Eye (tissue), 1 donor: ENCODE measurements at regions not wholly inside any gene's neighbourhood (a gene's known extent, or its start where the extent isn't known, plus 50 kb on each side); places are given as distances from the start of the nearest gene placed in this dataset.

Experiments
- DNase-seq: peaks from one replicate; pipeline ENCODE4 v3.0.0-alpha.2; 2015

- DNase-seq = no peak
These were observed 1188.5 kb upstream of the NRXN1 start for GRCh38 chr2:52220393-52220792.

- no peak for DNase-seq
These were observed 1178.7 kb upstream of the NRXN1 start for GRCh38 chr2:52210611-52211010.

GRCh38 chr2:52210161-52210560 lies 1178.2 kb upstream of the NRXN1 start:
- no peak for DNase-seq

- DNase-seq = no peak
These were observed 1162.4 kb upstream of the NRXN1 start for GRCh38 chr2:52194342-52194741.

- DNase-seq = no peak
These were observed 1161.9 kb upstream of the NRXN1 start for GRCh38 chr2:52193804-52194203.

GRCh38 chr2:52192656-52193055 lies 1160.7 kb upstream of the NRXN1 start:
- no peak for DNase-seq

- no peak for DNase-seq
These were observed 1149.1 kb upstream of the NRXN1 start for GRCh38 chr2:52181080-52181479.

- DNase-seq = no peak
These were observed 1146.9 kb upstream of the NRXN1 start for GRCh38 chr2:52178845-52179244.

- no peak for DNase-seq
These were observed 1113.1 kb upstream of the NRXN1 start for GRCh38 chr2:52145005-52145404.

- no peak for DNase-seq
These were observed 1112.7 kb upstream of the NRXN1 start for GRCh38 chr2:52144590-52144989.

GRCh38 chr2:52141076-52141475 lies 1109.1 kb upstream of the NRXN1 start:
- DNase-seq = no peak

GRCh38 chr2:52139241-52139640 lies 1107.3 kb upstream of the NRXN1 start:
- DNase-seq = no peak

- DNase-seq = no peak
These were observed 1103.3 kb upstream of the NRXN1 start for GRCh38 chr2:52135235-52135634.

GRCh38 chr2:52128081-52128480 lies 1096.1 kb upstream of the NRXN1 start:
- DNase-seq = no peak

- no peak for DNase-seq
These were observed 1095.6 kb upstream of the NRXN1 start for GRCh38 chr2:52127527-52127926.

- no peak for DNase-seq
These were observed 1085.4 kb upstream of the NRXN1 start for GRCh38 chr2:52117299-52117698.

- no peak for DNase-seq
These were observed 1083.8 kb upstream of the NRXN1 start for GRCh38 chr2:52115750-52116149.

- no peak for DNase-seq
These were observed 1081.4 kb upstream of the NRXN1 start for GRCh38 chr2:52113338-52113737.

GRCh38 chr2:52112141-52112540 lies 1080.2 kb upstream of the NRXN1 start:
- no peak for DNase-seq

GRCh38 chr2:52107124-52107523 lies 1075.2 kb upstream of the NRXN1 start:
- DNase-seq = no peak

- DNase-seq = no peak
These were observed 1065.1 kb upstream of the NRXN1 start for GRCh38 chr2:52097071-52097470.

GRCh38 chr2:52084759-52085158 lies 1052.8 kb upstream of the NRXN1 start:
- no peak for DNase-seq

- no peak for DNase-seq
These were observed 1051.3 kb upstream of the NRXN1 start for GRCh38 chr2:52083214-52083613.

GRCh38 chr2:52082646-52083045 lies 1050.7 kb upstream of the NRXN1 start:
- DNase-seq = no peak

GRCh38 chr2:52079602-52080001 lies 1047.7 kb upstream of the NRXN1 start:
- DNase-seq = no peak

GRCh38 chr2:52077159-52077558 lies 1045.2 kb upstream of the NRXN1 start:
- no peak for DNase-seq
